Uterus (tissue), 3 donors: ENCODE measurements at regions not wholly inside any gene's neighbourhood (a gene's known extent, or its start where the extent isn't known, plus 50 kb on each side); places are given as distances from the start of the nearest gene placed in this dataset.

Source experiments
- DNase-seq, 2 donors: peaks; one replicate each; pipeline ENCODE4 v3.0.0-alpha.2; 2019 to 2020
- H3K27ac ChIP-seq, 2 donors: fragments of 200-600 bp; sonication (generic); 1 replicate in 1 of 2; 2 replicates in 1 of 2; pipeline ENCODE4 v1.5.1; 2016 to 2018
- H3K27me3 ChIP-seq, 2 donors: fragments of 200-600 bp; sonication (generic); one replicate each; pipeline ENCODE4 v1.5.1; 2018 to 2019; ENCODE audit warnings: control low read depth in 1 of 2
- H3K36me3 ChIP-seq, 2 donors: fragments of 200-600 bp; sonication (generic); one replicate each; pipeline ENCODE4 v1.5.1; 2019; ENCODE audit warnings: control low read depth in 1 of 2
- H3K4me1 ChIP-seq, 2 donors: fragments of 200-600 bp; sonication (generic); one replicate each; pipeline ENCODE4 v1.5.1; 2018 to 2019; ENCODE audit warnings: control low read depth in 1 of 2
- H3K4me3 ChIP-seq, 2 donors: fragments of 200-600 bp; sonication (generic); 1 replicate in 1 of 2; 2 replicates in 1 of 2; pipeline ENCODE4 v1.5.1; 2018 to 2019; ENCODE audit warnings: mild to moderate bottlenecking in 1 of 2
- H3K9me3 ChIP-seq, 2 donors: fragments of 200-600 bp; sonication (generic); one replicate each; pipeline ENCODE4 v1.5.1; 2019; ENCODE audit warnings: control low read depth in 1 of 2
- CTCF ChIP-seq, 4 experiments: fragments of 200-600 bp in 2 of 4; fragments of 450-650 bp in 2 of 4; sonication (generic) in 2 of 4; IDR thresholded peaks; one replicate each; pipeline ENCODE4 v1.5.1; 2016 to 2019; ENCODE audit warnings: antibody characterized with exemption in 4 of 4, mild to moderate bottlenecking in 2 of 4, moderate library complexity in 1 of 4
- POLR2A ChIP-seq, 2 donors: fragments of 450-650 bp; IDR thresholded peaks; one replicate each; pipeline ENCODE4 v1.6.1; 2016; ENCODE audit warnings: antibody characterized with exemption in 2 of 2, mild to moderate bottlenecking in 1 of 2, moderate library complexity in 1 of 2
- intact Hi-C: fragments of 100-400 bp; cut with DNase I; formaldehyde crosslinking; loops from one replicate; pipeline ENCODE4 v1.15.1; 2023; ENCODE audit warnings: low total_unique reads
- donor health status: DM: yes; HTN: yes; CAD: no.

GRCh38 chr14:42111355-42111754 lies 504.7 kb downstream of the LRFN5 start:
- H3K27me3 ChIP-seq = no peaks in the 10 kb centered on the region
- no peak for DNase-seq
- H3K9me3 ChIP-seq = no peaks in the 10 kb centered on the region
- H3K4me3 ChIP-seq = no peak overlapping the region
- intact Hi-C loops = no loop called here
- no peak overlapping the region for H3K27ac ChIP-seq
- TF ChIP-seq POLR2A (IDR thresholded peaks at IDR 0.05) (no peak), CTCF (IDR thresholded peaks at IDR 0.05) (no peak)
- H3K36me3 ChIP-seq = no peaks in the 10 kb centered on the region
- no peaks in the 10 kb centered on the region for H3K4me1 ChIP-seq

DNA sequence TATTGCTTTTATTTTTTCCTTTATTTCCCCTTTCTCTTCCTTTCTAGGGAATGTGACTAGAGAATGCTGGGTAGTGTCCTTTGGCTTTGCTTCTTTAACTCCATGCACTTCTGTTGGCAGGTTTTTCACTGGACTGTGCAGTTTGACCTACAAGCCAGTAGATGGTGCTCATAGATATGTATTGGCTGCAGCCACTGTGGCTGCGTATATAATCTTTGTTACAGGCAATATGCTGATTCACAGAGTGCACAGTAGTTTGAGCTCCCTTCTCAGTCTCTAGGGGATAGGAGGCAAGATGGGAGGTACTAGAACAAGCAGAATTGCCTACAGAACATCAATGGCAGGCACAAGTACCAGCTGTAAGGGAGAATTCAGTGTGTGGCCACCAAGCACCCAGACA lies 503.5 kb downstream of the LRFN5 start:
- DNase-seq = no peak
- Histone ChIP-seq H3K27ac (no peak overlapping the region), H3K27me3 (no peaks in the 10 kb centered on the region), H3K9me3 (no peaks in the 10 kb centered on the region), H3K36me3 (no peaks in the 10 kb centered on the region), H3K4me3 (no peak overlapping the region), H3K4me1 (no peaks in the 10 kb centered on the region)
- intact Hi-C loops = no loop called here
- TF ChIP-seq POLR2A (IDR thresholded peaks at IDR 0.05) (no peak), CTCF (IDR thresholded peaks at IDR 0.05) (no peak)

DNA sequence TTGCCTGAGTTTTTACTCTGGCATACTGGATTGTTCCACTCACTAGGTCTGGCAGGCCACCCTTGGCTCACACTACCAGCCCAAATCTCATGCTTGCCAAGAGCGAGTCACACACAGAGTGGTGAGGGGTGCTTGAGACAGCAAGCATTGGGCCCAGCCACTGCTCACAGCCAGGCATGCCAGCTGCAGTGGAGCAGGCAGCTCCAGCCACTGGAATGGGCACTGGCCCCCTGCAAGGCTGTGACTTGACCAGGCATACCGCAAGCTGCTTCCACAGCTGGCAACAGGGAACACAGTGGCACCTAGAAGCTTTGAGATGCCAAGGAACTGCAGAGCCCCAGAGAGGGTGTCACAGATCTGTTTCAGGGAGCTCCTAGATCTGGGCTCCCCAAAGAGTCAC lies 488.5 kb downstream of the LRFN5 start:
- intact Hi-C loops = no loop called here
- TF ChIP-seq CTCF (IDR thresholded peaks at IDR 0.05) = no peak
- TF ChIP-seq POLR2A (IDR thresholded peaks at IDR 0.05) = no peak
- H3K36me3 ChIP-seq = no peaks in the 10 kb centered on the region
- no peak for DNase-seq
- no peak overlapping the region for H3K4me3 ChIP-seq
- no peaks in the 10 kb centered on the region for H3K4me1 ChIP-seq
- no peak overlapping the region for H3K27ac ChIP-seq
- H3K27me3 ChIP-seq = no peaks in the 10 kb centered on the region
- no peaks in the 10 kb centered on the region for H3K9me3 ChIP-seq

DNA sequence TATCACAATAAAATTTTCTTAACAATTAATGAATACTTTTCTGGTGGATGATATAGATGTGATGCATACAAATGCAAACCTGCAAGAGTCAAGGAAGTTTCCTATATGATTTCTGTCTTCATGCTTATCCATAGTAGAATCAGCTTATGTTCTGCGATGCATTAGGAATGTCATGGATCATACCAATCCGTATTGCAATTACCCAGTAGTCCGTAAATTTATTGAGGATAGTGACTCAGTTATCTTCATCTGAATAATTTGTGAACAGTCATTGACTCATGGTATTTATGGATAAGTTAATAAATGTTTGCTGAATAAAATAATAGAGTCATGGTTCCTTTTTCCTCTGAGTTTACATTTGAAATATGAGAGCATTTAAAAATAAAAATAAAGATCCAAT lies 483.4 kb downstream of the LRFN5 start:
- H3K27me3 ChIP-seq = no peaks in the 10 kb centered on the region
- H3K36me3 ChIP-seq = no peaks in the 10 kb centered on the region
- intact Hi-C loops = no loop called here
- TF ChIP-seq POLR2A (IDR thresholded peaks at IDR 0.05) (no peak), CTCF (IDR thresholded peaks at IDR 0.05) (no peak)
- no peak for DNase-seq
- H3K4me3 ChIP-seq = no peak overlapping the region
- no peak overlapping the region for H3K27ac ChIP-seq
- H3K9me3 ChIP-seq = no peaks in the 10 kb centered on the region
- H3K4me1 ChIP-seq = no peaks in the 10 kb centered on the region

- Histone ChIP-seq H3K27ac (no peak overlapping the region), H3K36me3 (no peaks in the 10 kb centered on the region), H3K4me3 (no peak overlapping the region), H3K27me3 (no peaks in the 10 kb centered on the region), H3K4me1 (no peaks in the 10 kb centered on the region), H3K9me3 (no peaks in the 10 kb centered on the region)
- TF ChIP-seq CTCF (IDR thresholded peaks at IDR 0.05) (no peak), POLR2A (IDR thresholded peaks at IDR 0.05) (no peak)
- DNase-seq = no peak
- intact Hi-C loops = no loop called here
These were observed 473.2 kb downstream of the LRFN5 start for GRCh38 chr14:42079911-42080310.
